MM.1S (cell line): ENCODE measurements at regions not wholly inside any gene's neighbourhood (a gene's known extent, or its start where the extent isn't known, plus 50 kb on each side); places are given as distances from the start of the nearest gene placed in this dataset.

Experiments
- DNase-seq: peaks from one replicate; pipeline ENCODE4 v3.0.0-alpha.2; 2015
- H2AFZ ChIP-seq: fragments of 300-600 bp; sonication (generic); 2 replicates; pipeline ENCODE4 v1.6.0; 2016; ENCODE audit warnings: antibody characterized with exemption, low read length
- H3F3A ChIP-seq: fragments of 300-600 bp; sonication (generic); 2 replicates; pipeline ENCODE4 v1.6.1; 2016; ENCODE audit warnings: mild to moderate bottlenecking, antibody characterized with exemption, low read length, moderate library complexity, mixed read lengths; ENCODE audit not compliant: insufficient read depth
- H3K27ac ChIP-seq: fragments of 300-600 bp; sonication (generic); 2 replicates; pipeline ENCODE4 v1.5.1; 2016; ENCODE audit warnings: mild to moderate bottlenecking, low read length
- H3K27me3 ChIP-seq: fragments of 300-600 bp; sonication (generic); replicated peaks from 2 replicates; pipeline ENCODE4 v1.6.0; 2016; ENCODE audit warnings: low read length; ENCODE audit not compliant: insufficient read depth
- H3K36me3 ChIP-seq: fragments of 300-600 bp; sonication (generic); replicated peaks from 2 replicates; pipeline ENCODE4 v1.6.1; 2016; ENCODE audit warnings: mild to moderate bottlenecking, low read length, mixed read lengths; ENCODE audit not compliant: insufficient read depth
- H3K4me1 ChIP-seq: fragments of 300-600 bp; sonication (generic); 2 replicates; pipeline ENCODE4 v1.6.1; 2016; ENCODE audit warnings: low read length, mixed read lengths
- H3K4me2 ChIP-seq: fragments of 300-600 bp; sonication (generic); 2 replicates; pipeline ENCODE4 v1.6.0; 2016; ENCODE audit warnings: low read depth, low read length
- H3K4me3 ChIP-seq: fragments of 300-600 bp; sonication (generic); 2 replicates; pipeline ENCODE4 v1.5.1; 2016; ENCODE audit warnings: low read length, mixed read lengths
- H3K79me2 ChIP-seq: fragments of 300-600 bp; sonication (generic); 2 replicates; pipeline ENCODE4 v1.6.1; 2016; ENCODE audit warnings: mixed run types, low read length, mixed read lengths
- H3K9ac ChIP-seq: fragments of 300-600 bp; sonication (generic); 2 replicates; pipeline ENCODE4 v1.6.1; 2016; ENCODE audit warnings: low read length, mixed read lengths
- H3K9me2 ChIP-seq: fragments of 300-600 bp; sonication (generic); replicated peaks from 2 replicates; pipeline ENCODE4 v1.6.1; 2016; ENCODE audit warnings: mild to moderate bottlenecking, low read length, mixed read lengths; ENCODE audit not compliant: insufficient read depth
- H3K9me3 ChIP-seq: fragments of 300-600 bp; sonication (generic); replicated peaks from 2 replicates; pipeline ENCODE4 v1.6.1; 2016; ENCODE audit warnings: mild to moderate bottlenecking, low read length, mixed read lengths; ENCODE audit not compliant: insufficient read depth
- H4K20me1 ChIP-seq: fragments of 300-600 bp; sonication (generic); 2 replicates; pipeline ENCODE4 v1.6.1; 2016; ENCODE audit warnings: mild to moderate bottlenecking, low read length, moderate library complexity, mixed read lengths; ENCODE audit not compliant: insufficient read depth
- CTCF ChIP-seq: fragments of 300-600 bp; sonication (generic); IDR thresholded peaks from 2 replicates; pipeline ENCODE4 v1.5.1; 2016; ENCODE audit warnings: antibody characterized with exemption, low read length, mixed read lengths
- EZH2 ChIP-seq: fragments of 300-600 bp; sonication (generic); optimal IDR thresholded peaks from 2 replicates; pipeline ENCODE3; 2017; ENCODE audit warnings: low read depth, mild to moderate bottlenecking, antibody characterized with exemption, low read length, mixed read lengths
- EZH2phosphoT487 ChIP-seq: fragments of 300-600 bp; sonication (generic); IDR thresholded peaks from 2 replicates; pipeline ENCODE4 v1.6.1; 2018; ENCODE audit warnings: antibody characterized with exemption, low read length

GRCh38 chr3:107907996-107908395 lies 182.8 kb downstream of the CD47 start:
- TF ChIP-seq EZH2phosphoT487 (no peak), EZH2 (no peak), CTCF (no peak)
- no peak overlapping the region for H3K4me2 ChIP-seq

GRCh38 chr3:107904536-107905066 lies 186.2 kb downstream of the CD47 start:
- no peak overlapping the region for H2AFZ ChIP-seq
- no peak overlapping the region for H3K27ac ChIP-seq
- no peak for DNase-seq
- H3F3A ChIP-seq = no peaks in the 10 kb centered on the region
- no peaks in the 10 kb centered on the region for H3K9me3 ChIP-seq
- H3K36me3 ChIP-seq = no peaks in the 10 kb centered on the region
- TF ChIP-seq CTCF = no peak
- no peak for TF ChIP-seq EZH2
- no peak for TF ChIP-seq EZH2phosphoT487
- H4K20me1 ChIP-seq = no peaks in the 10 kb centered on the region
- H3K9me2 ChIP-seq = no peaks in the 10 kb centered on the region
- H3K4me3 ChIP-seq = no peak overlapping the region
- no peaks in the 10 kb centered on the region for H3K27me3 ChIP-seq
- H3K4me2 ChIP-seq = no peak overlapping the region
- H3K4me1 ChIP-seq = no peaks in the 10 kb centered on the region
- H3K9ac ChIP-seq = no peak overlapping the region
- no peaks in the 10 kb centered on the region for H3K79me2 ChIP-seq

More at GRCh38 chr3:107907996-107908395, 182.8 kb downstream of the CD47 start:
- H3K9ac ChIP-seq = no peak overlapping the region
- no peaks in the 10 kb centered on the region for H3K9me3 ChIP-seq
- H3K36me3 ChIP-seq = no peaks in the 10 kb centered on the region
- peaks cover 17% of the 10 kb centered on the region for H3K4me1 ChIP-seq
- no peak overlapping the region for H2AFZ ChIP-seq
- H3K27ac ChIP-seq = no peak overlapping the region
- no peaks in the 10 kb centered on the region for H4K20me1 ChIP-seq
- no peaks in the 10 kb centered on the region for H3K27me3 ChIP-seq
- no peak for DNase-seq
- H3K79me2 ChIP-seq = no peaks in the 10 kb centered on the region
- H3F3A ChIP-seq = peaks cover 15% of the 10 kb centered on the region
- H3K4me3 ChIP-seq = no peak overlapping the region
- no peaks in the 10 kb centered on the region for H3K9me2 ChIP-seq

DNA sequence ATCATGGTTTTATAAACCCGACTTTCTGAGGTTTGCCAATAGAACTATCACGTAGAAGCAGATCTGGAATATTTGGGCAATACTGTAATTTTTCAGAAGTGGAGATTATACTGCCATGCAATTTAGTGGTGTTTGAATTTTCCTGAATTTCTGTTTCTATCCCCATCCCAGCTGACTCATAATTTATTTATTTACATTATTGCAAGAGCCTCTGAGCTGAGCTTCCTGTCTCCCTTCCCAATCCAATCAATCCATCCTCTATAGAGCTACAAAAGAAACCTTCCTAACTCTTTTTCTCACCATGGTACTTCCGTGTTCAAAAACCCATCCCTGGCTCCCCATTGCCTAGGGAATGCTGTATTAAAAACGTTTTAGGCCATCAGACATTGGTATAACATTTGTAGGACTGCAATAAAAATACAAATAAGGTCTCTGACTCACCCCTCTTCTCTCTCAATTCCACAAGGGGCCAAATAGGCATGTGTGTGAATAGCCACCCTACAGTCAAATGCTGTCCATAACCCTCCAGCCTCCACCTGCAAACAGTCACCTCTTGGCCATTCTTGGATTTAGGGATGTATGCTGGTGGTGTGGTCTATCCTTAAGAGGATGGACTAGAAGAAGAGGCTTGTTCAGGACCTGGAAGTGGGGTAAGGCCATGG lies 190.7 kb downstream of the CD47 start:
- H2AFZ ChIP-seq = no peak overlapping the region
- H3K4me2 ChIP-seq = no peak overlapping the region
- no peak for DNase-seq
- H3K36me3 ChIP-seq = no peaks in the 10 kb centered on the region
- H3K27me3 ChIP-seq = no peaks in the 10 kb centered on the region
- H3K9me2 ChIP-seq = no peaks in the 10 kb centered on the region
- H3K9ac ChIP-seq = no peak overlapping the region
- no peaks in the 10 kb centered on the region for H3K4me1 ChIP-seq
- TF ChIP-seq EZH2phosphoT487 (no peak), EZH2 (no peak)
- no peaks in the 10 kb centered on the region for H3K9me3 ChIP-seq
- no peaks in the 10 kb centered on the region for H3F3A ChIP-seq
- H3K79me2 ChIP-seq = no peaks in the 10 kb centered on the region
- H3K4me3 ChIP-seq = no peak overlapping the region
- H3K27ac ChIP-seq = no peak overlapping the region
- H4K20me1 ChIP-seq = no peaks in the 10 kb centered on the region

DNA sequence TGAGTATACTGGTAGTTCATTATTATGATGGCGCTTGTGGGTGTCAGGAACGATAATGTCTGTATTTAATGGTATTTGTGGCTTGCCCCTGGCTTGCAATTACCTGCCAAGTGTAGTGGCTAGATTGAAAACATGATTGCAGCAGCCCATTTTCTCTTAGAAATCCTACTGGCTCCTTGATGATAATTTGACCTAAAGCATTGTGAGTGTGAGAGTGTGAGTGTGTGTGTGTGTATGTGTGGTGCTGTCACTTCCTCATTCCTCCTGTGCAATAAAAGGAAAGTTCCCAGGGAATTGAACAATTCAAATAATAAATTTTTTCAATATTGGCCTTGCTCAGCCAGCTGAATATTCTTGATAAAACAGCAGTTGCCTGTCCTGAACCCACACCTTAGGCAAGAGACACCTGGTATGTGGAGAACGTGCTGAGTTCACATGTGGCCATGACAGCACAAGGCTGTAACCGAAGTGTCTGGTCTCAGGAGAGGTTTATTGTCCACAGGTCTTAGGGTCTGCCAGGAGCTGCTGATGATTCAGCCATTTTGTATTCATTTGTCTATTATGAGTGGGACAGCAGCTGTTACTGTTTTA lies 193.3 kb downstream of the CD47 start:
- no peak overlapping the region for H3K4me2 ChIP-seq
- no peaks in the 10 kb centered on the region for H3K27me3 ChIP-seq
- no peaks in the 10 kb centered on the region for H3K79me2 ChIP-seq
- no peaks in the 10 kb centered on the region for H3K4me1 ChIP-seq
- no peak overlapping the region for H3K9ac ChIP-seq
- no peaks in the 10 kb centered on the region for H3K36me3 ChIP-seq
- no peak overlapping the region for H3K27ac ChIP-seq
- TF ChIP-seq EZH2phosphoT487 = no peak
- no peak for TF ChIP-seq EZH2
- no peak for TF ChIP-seq CTCF
- no peak for DNase-seq
- H2AFZ ChIP-seq = no peak overlapping the region
- H3K9me2 ChIP-seq = no peaks in the 10 kb centered on the region
- H3K9me3 ChIP-seq = no peaks in the 10 kb centered on the region
- no peaks in the 10 kb centered on the region for H4K20me1 ChIP-seq
- no peaks in the 10 kb centered on the region for H3F3A ChIP-seq
- no peak overlapping the region for H3K4me3 ChIP-seq
